Neuronal stem cell (in vitro differentiated cells): ENCODE measurements at regions not wholly inside any gene's neighbourhood (a gene's known extent, or its start where the extent isn't known, plus 50 kb on each side); places are given as distances from the start of the nearest gene placed in this dataset.

Experiments used
- DNase-seq: peaks from one replicate; pipeline ENCODE4 v3.0.0-alpha.2; 2013; ENCODE audit warnings: low spot score
- H2AFZ ChIP-seq: one replicate; pipeline ENCODE4 v1.6.1; 2013; ENCODE audit warnings: mild to moderate bottlenecking, low read length, inconsistent platforms
- H2AK5ac ChIP-seq: 2 replicates; pipeline ENCODE4 v1.6.1; 2013; ENCODE audit warnings: low read depth, mild to moderate bottlenecking, inconsistent platforms, low read length, moderate library complexity, mixed read lengths
- H2BK120ac ChIP-seq: 2 replicates; pipeline ENCODE4 v1.6.1; 2013; ENCODE audit warnings: low read depth, mild to moderate bottlenecking, inconsistent platforms, low read length, moderate library complexity, mixed read lengths
- H2BK12ac ChIP-seq: one replicate; pipeline ENCODE4 v1.6.1; 2013; ENCODE audit warnings: low read length, inconsistent platforms
- H2BK15ac ChIP-seq: 2 replicates; pipeline ENCODE4 v1.6.1; 2013; ENCODE audit warnings: mild to moderate bottlenecking, low read length, inconsistent platforms, mixed read lengths
- H2BK5ac ChIP-seq: one replicate; pipeline ENCODE4 v1.6.1; 2013; ENCODE audit warnings: inconsistent platforms, mild to moderate bottlenecking, low read length, moderate library complexity
- H3K14ac ChIP-seq: one replicate; pipeline ENCODE4 v1.6.1; 2013; ENCODE audit warnings: low read length, inconsistent platforms
- H3K18ac ChIP-seq: 2 replicates; pipeline ENCODE4 v1.6.1; 2013; ENCODE audit warnings: low read length, inconsistent platforms
- H3K23ac ChIP-seq: 2 replicates; pipeline ENCODE4 v1.6.1; 2013; ENCODE audit warnings: low read depth, mild to moderate bottlenecking, mixed read lengths, low read length, inconsistent platforms; ENCODE audit not compliant: poor library complexity
- H3K27ac ChIP-seq: replicated peaks from 3 replicates; pipeline ENCODE4 v1.5.1; 2013; ENCODE audit warnings: low read length, inconsistent platforms
- H3K27me3 ChIP-seq, 3 experiments: 2 replicates each; pipeline ENCODE4 v1.6.1; 2013; ENCODE audit warnings: low read length in 3 of 3, mild to moderate bottlenecking in 2 of 3, inconsistent platforms in 1 of 3, low read depth in 1 of 3, mixed read lengths in 1 of 3, moderate library complexity in 1 of 3; ENCODE audit not compliant: control insufficient read depth in 3 of 3, insufficient read depth in 3 of 3
- H3K36me3 ChIP-seq, 2 donors: replicated peaks in 1 of 2; 2 replicates each; pipeline ENCODE4 v1.6.1; 2013; ENCODE audit warnings: low read length in 2 of 2; ENCODE audit not compliant: control insufficient read depth in 2 of 2, insufficient read depth in 2 of 2
- H3K4ac ChIP-seq: 2 replicates; pipeline ENCODE4 v1.6.1; 2013; ENCODE audit warnings: inconsistent platforms, mild to moderate bottlenecking, low read length, moderate library complexity
- H3K4me1 ChIP-seq, 2 donors: 1 replicate in 1 of 2; 2 replicates in 1 of 2; pipeline ENCODE4 v1.6.1; 2013; ENCODE audit warnings: low read length in 2 of 2, low read depth in 1 of 2; ENCODE audit not compliant: control insufficient read depth in 2 of 2, insufficient read depth in 1 of 2
- H3K4me2 ChIP-seq: one replicate; pipeline ENCODE4 v1.6.1; 2013; ENCODE audit warnings: mild to moderate bottlenecking, low read length, inconsistent platforms; ENCODE audit not compliant: insufficient read depth, poor library complexity, severe bottlenecking
- H3K4me3 ChIP-seq, 2 donors: 2 replicates each; pipeline ENCODE4 v1.5.1; 2013; ENCODE audit warnings: low read length in 2 of 2, mild to moderate bottlenecking in 2 of 2, inconsistent platforms in 1 of 2, moderate library complexity in 1 of 2
- H3K79me1 ChIP-seq: one replicate; pipeline ENCODE4 v1.6.1; 2013; ENCODE audit warnings: low read depth, mild to moderate bottlenecking, inconsistent platforms, low read length, moderate library complexity
- H3K9ac ChIP-seq: one replicate; pipeline ENCODE4 v1.6.1; 2013; ENCODE audit warnings: mild to moderate bottlenecking, low read depth, low read length, inconsistent platforms; ENCODE audit not compliant: poor library complexity
- H3K9me3 ChIP-seq, 2 donors: replicated peaks in 1 of 2; 2 replicates each; pipeline versions ENCODE3 to v1.6.1; 2013; ENCODE audit warnings: low read length in 2 of 2, mild to moderate bottlenecking in 2 of 2, inconsistent platforms in 1 of 2, low read depth in 1 of 2, mixed read lengths in 1 of 2, moderate library complexity in 1 of 2; ENCODE audit not compliant: control insufficient read depth in 2 of 2, insufficient read depth in 1 of 2
- H4K8ac ChIP-seq: one replicate; pipeline ENCODE4 v1.6.1; 2013; ENCODE audit warnings: low read depth, mild to moderate bottlenecking, inconsistent platforms, low read length, moderate library complexity
- H4K91ac ChIP-seq: one replicate; pipeline ENCODE4 v1.6.1; 2013; ENCODE audit warnings: low read length, low read depth, mild to moderate bottlenecking, inconsistent platforms; ENCODE audit not compliant: poor library complexity
- WGBS, 2 donors: extraction: QIAGEN DNeasy Blood & Tissue Kit; methylation state at CpG; one replicate each; pipeline ENCODE4 v1.1.7; 2013; ENCODE audit warnings: missing lambda C conversion rate in 2 of 2, mixed read lengths in 1 of 2; ENCODE audit not compliant: insufficient read length in 2 of 2, insufficient replicate concordance in 1 of 2; ENCODE audit errors: extremely low coverage in 2 of 2; 5-methylcytosine and 5-hydroxymethylcytosine counted together

GRCh38 chr3:177569875-177570657, 372.8 kb upstream of the TBL1XR1 start:
- no peaks in the 10 kb centered on the region for H3K36me3 ChIP-seq

GRCh38 chr3:177571271-177571943, 374.1 kb upstream of the TBL1XR1 start:
- H3K27ac ChIP-seq = no peak overlapping the region
- no CpG with 5 or more reads among the region's 1 CpG for WGBS, 2 donors

More at GRCh38 chr3:177569875-177570657, 372.8 kb upstream of the TBL1XR1 start:
- H2BK12ac ChIP-seq = no peak overlapping the region
- no peak overlapping the region for H2BK15ac ChIP-seq
- no peak overlapping the region for H3K4me3 ChIP-seq
- H3K4me1 ChIP-seq = peaks cover 6 to 10% of the 10 kb centered on the region in 2 donors
- H2AK5ac ChIP-seq = no peak overlapping the region
- H3K4ac ChIP-seq = no peak overlapping the region
- DNase-seq = no peak
- no peak overlapping the region for H2AFZ ChIP-seq
- WGBS, 2 donors = no CpG with 5 or more reads among the region's 4 CpGs
- H3K27me3 ChIP-seq = no peaks in the 10 kb centered on the region
- H3K18ac ChIP-seq = no peak overlapping the region
- no peak overlapping the region for H2BK120ac ChIP-seq
- H2BK5ac ChIP-seq = no peak overlapping the region
- no peak overlapping the region for H3K23ac ChIP-seq
- H3K27ac ChIP-seq = no peak overlapping the region
- H4K91ac ChIP-seq = no peak overlapping the region
- no peak overlapping the region for H3K4me2 ChIP-seq
- H3K9me3 ChIP-seq = peaks cover 3 to 8% of the 10 kb centered on the region in 2 donors
- no peak overlapping the region for H3K9ac ChIP-seq
- no peak overlapping the region for H3K14ac ChIP-seq
- H3K79me1 ChIP-seq = no peaks in the 10 kb centered on the region
- H4K8ac ChIP-seq = no peak overlapping the region

GRCh38 chr3:177571944-177572315, 374.6 kb upstream of the TBL1XR1 start:
- no peak overlapping the region for H3K14ac ChIP-seq
- no peak overlapping the region for H3K9ac ChIP-seq
- H2BK120ac ChIP-seq = no peak overlapping the region
- H4K91ac ChIP-seq = no peak overlapping the region
- H2BK15ac ChIP-seq = no peak overlapping the region
- H3K79me1 ChIP-seq = no peaks in the 10 kb centered on the region
- H3K4me3 ChIP-seq = no peak overlapping the region
- no peak for DNase-seq
- H3K36me3 ChIP-seq = no peaks in the 10 kb centered on the region
- H3K4me1 ChIP-seq = peaks cover 6 to 10% of the 10 kb centered on the region in 2 donors
- WGBS, 2 donors = no CpG with 5 or more reads among the region's 3 CpGs
- no peak overlapping the region for H3K23ac ChIP-seq
- no peak overlapping the region for H4K8ac ChIP-seq
- H2AK5ac ChIP-seq = no peak overlapping the region
- no peak overlapping the region for H2BK5ac ChIP-seq
- no peaks in the 10 kb centered on the region for H3K27me3 ChIP-seq
- H2BK12ac ChIP-seq = no peak overlapping the region
- no peak overlapping the region for H3K18ac ChIP-seq
- H3K4ac ChIP-seq = no peak overlapping the region
- H3K9me3 ChIP-seq = peaks cover 3 to 8% of the 10 kb centered on the region in 2 donors
- H3K27ac ChIP-seq = no peak overlapping the region
- peak overlapping the region; percentile 39 for H2AFZ ChIP-seq
- H3K4me2 ChIP-seq = no peak overlapping the region

More at GRCh38 chr3:177571271-177571943, 374.1 kb upstream of the TBL1XR1 start:
- Histone ChIP-seq H2BK15ac (no peak overlapping the region), H3K79me1 (no peaks in the 10 kb centered on the region), H3K4me1 (peaks cover 6 to 10% of the 10 kb centered on the region in 2 donors), H2AFZ (peak overlapping the region; percentile 39), H3K4ac (no peak overlapping the region), H3K9ac (no peak overlapping the region), H3K36me3 (no peaks in the 10 kb centered on the region), H4K91ac (no peak overlapping the region), H3K4me3 (no peak overlapping the region), H3K23ac (no peak overlapping the region), H4K8ac (no peak overlapping the region), H3K18ac (no peak overlapping the region), H3K27me3 (no peaks in the 10 kb centered on the region), H2AK5ac (no peak overlapping the region), H2BK120ac (no peak overlapping the region), H3K4me2 (no peak overlapping the region), H3K9me3 (peaks cover 3 to 8% of the 10 kb centered on the region in 2 donors), H2BK12ac (no peak overlapping the region), H2BK5ac (no peak overlapping the region), H3K14ac (no peak overlapping the region)
- no peak for DNase-seq

- no peak overlapping the region for H2BK5ac ChIP-seq
- H3K4me2 ChIP-seq = no peak overlapping the region
- WGBS, 2 donors = no CpG with 5 or more reads among the region's 7 CpGs
- no peak overlapping the region for H2BK120ac ChIP-seq
- H3K9ac ChIP-seq = no peak overlapping the region
- peak; percentile 54 for DNase-seq
- H2BK12ac ChIP-seq = no peak overlapping the region
- peaks cover 3 to 8% of the 10 kb centered on the region in 2 donors for H3K9me3 ChIP-seq
- H4K91ac ChIP-seq = no peak overlapping the region
- no peak overlapping the region for H2AK5ac ChIP-seq
- no peaks in the 10 kb centered on the region for H3K27me3 ChIP-seq
- no peaks in the 10 kb centered on the region for H3K79me1 ChIP-seq
- no peak overlapping the region for H2BK15ac ChIP-seq
- no peaks in the 10 kb centered on the region for H3K36me3 ChIP-seq
- peak overlapping the region; percentile 84 for H2AFZ ChIP-seq
- no peak overlapping the region for H4K8ac ChIP-seq
- H3K4me3 ChIP-seq = no peak overlapping the region
- H3K4me1 ChIP-seq = peaks cover 6 to 10% of the 10 kb centered on the region in 2 donors
- no peak overlapping the region for H3K18ac ChIP-seq
- no peak overlapping the region for H3K27ac ChIP-seq
- H3K4ac ChIP-seq = no peak overlapping the region
- no peak overlapping the region for H3K14ac ChIP-seq
- H3K23ac ChIP-seq = no peak overlapping the region
These were observed 377.1 kb upstream of the TBL1XR1 start for GRCh38 chr3:177574222-177574856.
